OCI-LY3 (cell line): ENCODE measurements at regions not wholly inside any gene's neighbourhood (a gene's known extent, or its start where the extent isn't known, plus 50 kb on each side); places are given as distances from the start of the nearest gene placed in this dataset.
"Not testable (repeated sequence)": the region's sequence is repeated elsewhere in the genome, so short reads cannot be mapped to it uniquely, and the experiment has no call there.

Experiments used
- EZH2phosphoT487 ChIP-seq: fragments of 200-600 bp; shearing (Covaris generic); IDR thresholded peaks from 2 replicates; pipeline ENCODE4 v1.6.1; 2018; ENCODE audit warnings: antibody characterized with exemption, mixed run types, low read depth
- TF ChIP-seq, protein P1 (sequence below): fragments of 200-600, 300-600 bp; sonication (generic); IDR thresholded peaks from 2 replicates; pipeline ENCODE4 v1.5.1; 2014; ENCODE audit warnings: antibody characterized with exemption, low read length, low read depth

DNA sequence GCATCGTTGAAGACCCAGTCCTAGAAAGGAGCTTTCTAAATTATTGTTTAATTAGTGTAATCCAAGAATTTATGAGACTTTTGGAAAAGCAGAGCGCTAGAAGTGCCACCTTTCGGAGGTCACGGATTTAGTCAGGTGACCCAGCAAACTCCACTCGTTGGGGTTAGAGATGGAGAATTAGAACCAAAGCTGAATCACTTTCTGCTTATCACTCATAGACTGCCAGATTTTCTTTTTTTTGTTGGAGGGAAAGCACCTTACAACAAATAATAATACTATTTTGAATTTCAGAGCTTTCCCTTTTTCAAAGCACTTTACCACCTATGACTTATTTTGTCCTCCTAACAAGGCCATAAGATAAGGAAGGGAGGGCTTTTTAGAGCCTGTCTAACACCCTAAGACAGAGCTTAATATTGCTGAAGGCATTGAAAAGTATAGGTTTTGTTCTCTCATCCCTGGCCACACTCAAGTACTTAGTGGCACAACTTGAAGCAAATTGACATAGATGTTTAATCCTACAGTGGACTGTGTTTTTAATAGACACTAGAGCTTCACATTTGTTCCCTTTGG lies 223.2 kb upstream of the PLGLB2 start:
- TF ChIP-seq, protein P1, sequence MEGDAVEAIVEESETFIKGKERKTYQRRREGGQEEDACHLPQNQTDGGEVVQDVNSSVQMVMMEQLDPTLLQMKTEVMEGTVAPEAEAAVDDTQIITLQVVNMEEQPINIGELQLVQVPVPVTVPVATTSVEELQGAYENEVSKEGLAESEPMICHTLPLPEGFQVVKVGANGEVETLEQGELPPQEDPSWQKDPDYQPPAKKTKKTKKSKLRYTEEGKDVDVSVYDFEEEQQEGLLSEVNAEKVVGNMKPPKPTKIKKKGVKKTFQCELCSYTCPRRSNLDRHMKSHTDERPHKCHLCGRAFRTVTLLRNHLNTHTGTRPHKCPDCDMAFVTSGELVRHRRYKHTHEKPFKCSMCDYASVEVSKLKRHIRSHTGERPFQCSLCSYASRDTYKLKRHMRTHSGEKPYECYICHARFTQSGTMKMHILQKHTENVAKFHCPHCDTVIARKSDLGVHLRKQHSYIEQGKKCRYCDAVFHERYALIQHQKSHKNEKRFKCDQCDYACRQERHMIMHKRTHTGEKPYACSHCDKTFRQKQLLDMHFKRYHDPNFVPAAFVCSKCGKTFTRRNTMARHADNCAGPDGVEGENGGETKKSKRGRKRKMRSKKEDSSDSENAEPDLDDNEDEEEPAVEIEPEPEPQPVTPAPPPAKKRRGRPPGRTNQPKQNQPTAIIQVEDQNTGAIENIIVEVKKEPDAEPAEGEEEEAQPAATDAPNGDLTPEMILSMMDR = not testable (repeated sequence)
- TF ChIP-seq EZH2phosphoT487 = not testable (repeated sequence)
